K562 (cell line): ENCODE measurements at regions not wholly inside any gene's neighbourhood (a gene's known extent, or its start where the extent isn't known, plus 50 kb on each side); places are given as distances from the start of the nearest gene placed in this dataset.

Source experiments
- ATAC-seq: fragments of 200-7000 bp; cut with Tn5 transposase; 3 replicates; pipeline ENCODE4 v1.9.1; 2020; ENCODE audit warnings: moderate library complexity
- BruUV-seq: library from RNA; stranded (reverse); fragments of 400-500 nt; replicated peaks from 2 replicates; lab custom pipeline; 2021; lab: Mats Ljungman, UMichigan
- CTCF ChIA-PET: fragments of 300-600 bp; formaldehyde crosslinking; extraction: SDS; loops from one replicate; lab custom pipeline; 2021; ENCODE audit warnings: low intra/inter-chr PET ratio; lab: Yijun Ruan, JAX
- POLR2A ChIA-PET: fragments of 300-600, 350-650 bp; sonication (Branson Sonifier 250); formaldehyde crosslinking; extraction: SDS; loops from one replicate; lab custom pipeline; 2021; ENCODE audit warnings: antibody characterized with exemption, inconsistent platforms; lab: Yijun Ruan, JAX
- DNase-seq, 4 experiments: peaks; one replicate each; pipeline versions ENCODE4 v3.0.0 to v3.0.0-alpha.2; 2011 to 2018; ENCODE audit warnings: low spot score in 3 of 4, mixed read lengths in 3 of 4; ENCODE audit errors: extremely low read depth in 1 of 4
- FAIRE-seq: peaks from 2 replicates; lab custom pipeline; 2011; peaks lifted over from hg19 to GRCh38; lab: Jason Lieb, UNC
- H2AFZ ChIP-seq: 2 replicates; pipeline ENCODE4 v1.6.0; 2011; ENCODE audit warnings: low read depth, low read length, control low read depth, inconsistent platforms
- H3K27ac ChIP-seq: fragments of 200-600 bp; 3 replicates; pipeline ENCODE4 v1.8.0; 2011; ENCODE audit warnings: low read depth, mild to moderate bottlenecking, control low read depth, inconsistent platforms, low read length, moderate library complexity, mixed read lengths; ENCODE audit errors: extremely low read depth
- H3K27me3 ChIP-seq, 2 experiments: fragments of 300-600 bp in 1 of 2; 2 replicates in 1 of 2; 3 replicates in 1 of 2; pipeline versions ENCODE4 v1.6.0 to v1.8.0; 2011; ENCODE audit warnings: inconsistent platforms in 2 of 2, low read length in 2 of 2, mild to moderate bottlenecking in 1 of 2, mixed read lengths in 1 of 2, moderate library complexity in 1 of 2; ENCODE audit not compliant: control insufficient read depth in 2 of 2, insufficient read depth in 2 of 2
- H3K36me3 ChIP-seq: fragments of 300-600 bp; 3 replicates; pipeline ENCODE4 v1.8.0; 2011; ENCODE audit warnings: mild to moderate bottlenecking, low read length, inconsistent platforms; ENCODE audit not compliant: control insufficient read depth, insufficient read depth
- H3K4me1 ChIP-seq, 2 experiments: fragments of 200-600 bp in 1 of 2; replicated peaks in 1 of 2; 2 replicates in 1 of 2; 3 replicates in 1 of 2; pipeline versions ENCODE4 v1.5.1 to v1.8.0; 2011; ENCODE audit warnings: inconsistent platforms in 2 of 2, low read length in 2 of 2, mild to moderate bottlenecking in 1 of 2, mixed read lengths in 1 of 2, moderate library complexity in 1 of 2; ENCODE audit not compliant: control insufficient read depth in 2 of 2, insufficient read depth in 2 of 2
- H3K4me2 ChIP-seq: 2 replicates; pipeline ENCODE4 v1.6.1; 2011; ENCODE audit warnings: low read length, control low read depth, inconsistent platforms, mixed read lengths; ENCODE audit not compliant: insufficient read depth
- H3K4me3 ChIP-seq: fragments of 200-600 bp; sonication (generic), shearing (Covaris generic); 2 replicates; pipeline ENCODE4 v1.5.1; 2016; ENCODE audit warnings: control low read depth, inconsistent platforms
- H3K79me2 ChIP-seq: fragments of 200-600 bp; 3 replicates; pipeline ENCODE4 v1.8.0; 2011; ENCODE audit warnings: low read length, inconsistent platforms; ENCODE audit not compliant: control insufficient read depth, insufficient read depth
- H3K9ac ChIP-seq, 2 experiments: 2 replicates each; pipeline versions ENCODE4 v1.6.0 to v1.6.1; 2011; ENCODE audit warnings: low read depth in 2 of 2, low read length in 2 of 2, control low read depth in 1 of 2, inconsistent platforms in 1 of 2, mild to moderate bottlenecking in 1 of 2, mixed read lengths in 1 of 2; ENCODE audit not compliant: insufficient read depth in 1 of 2
- H3K9me1 ChIP-seq: one replicate; pipeline ENCODE4 v1.6.0; 2011; ENCODE audit warnings: inconsistent platforms, mild to moderate bottlenecking, low read length, moderate library complexity; ENCODE audit not compliant: control insufficient read depth, insufficient read depth
- H3K9me3 ChIP-seq: replicated peaks from 2 replicates; pipeline ENCODE4 v1.5.1; 2011; ENCODE audit warnings: low read depth, low read length, inconsistent platforms; ENCODE audit not compliant: control insufficient read depth, insufficient read depth
- H4K20me1 ChIP-seq: replicated peaks from 2 replicates; pipeline ENCODE4 v1.6.1; 2011; ENCODE audit warnings: low read length, inconsistent platforms, mixed read lengths; ENCODE audit not compliant: control insufficient read depth, insufficient read depth
- ARHGAP35 ChIP-seq: fragments of 450-650 bp; IDR thresholded peaks from 2 replicates; pipeline ENCODE4 v1.6.1; 2018; ENCODE audit not compliant: partially characterized antibody
- GMEB1 ChIP-seq: fragments of 250-450 bp; sonication (Bioruptor Pico); IDR thresholded peaks from 2 replicates; pipeline ENCODE4 v1.4.0; 2020; ENCODE audit warnings: mild to moderate bottlenecking
- KDM2B ChIP-seq: fragments of 250-450 bp; sonication (Bioruptor Pico); IDR thresholded peaks from 2 replicates; pipeline ENCODE4 v1.8.0; 2021; ENCODE audit warnings: mild to moderate bottlenecking, moderate library complexity
- MEF2A ChIP-seq: IDR thresholded peaks from 2 replicates; pipeline ENCODE4 v1.6.1; 2011; ENCODE audit warnings: low read depth, mild to moderate bottlenecking, low read length, moderate library complexity; ENCODE audit not compliant: control insufficient read depth
- MXI1 ChIP-seq: IDR thresholded peaks from 2 replicates; pipeline ENCODE4 v1.6.1; 2011; ENCODE audit warnings: low read depth, mild to moderate bottlenecking, improper control_type of control experiment, low read length
- RAD21 ChIP-seq, 2 experiments: fragments of 250-450 bp in 1 of 2; fragments of 450-650 bp in 1 of 2; sonication (Bioruptor Pico) in 1 of 2; formaldehyde crosslinking in 1 of 2; IDR thresholded peaks in 1 of 2; conservative IDR thresholded peaks in 1 of 2; 2 replicates each; pipeline versions ENCODE4 v1.4.0 to v1.8.0; 2020 to 2022; ENCODE audit warnings: mild to moderate bottlenecking in 2 of 2, moderate library complexity in 1 of 2
- SFPQ ChIP-seq: fragments of 200-400 bp; formaldehyde crosslinking; IDR thresholded peaks from 2 replicates; pipeline ENCODE4 v1.6.1; 2017; ENCODE audit warnings: mild to moderate bottlenecking, low read depth, low read length, moderate library complexity
- TAL1 ChIP-seq: fragments of 450-650 bp; IDR thresholded peaks from 2 replicates; pipeline ENCODE4 v1.6.1; 2016; ENCODE audit warnings: mild to moderate bottlenecking
- TSC22D4 ChIP-seq: fragments of 450-650 bp; IDR thresholded peaks from 2 replicates; pipeline ENCODE4 v1.6.1; 2016; ENCODE audit warnings: missing genetic modification characterization, missing biosample characterization, control low read depth
- XRCC5 ChIP-seq: fragments of 200-400 bp; formaldehyde crosslinking; IDR thresholded peaks from 2 replicates; pipeline ENCODE4 v1.6.1; 2017; ENCODE audit warnings: low read depth, mild to moderate bottlenecking, low read length
- ZBTB1 ChIP-seq: sonication (generic); formaldehyde crosslinking; IDR thresholded peaks from 2 replicates; pipeline ENCODE4 v1.8.1; 2023; ENCODE audit warnings: missing genetic modification reagents, low read depth, mild to moderate bottlenecking, borderline replicate concordance
- ZNF140 ChIP-seq: fragments of 250-450 bp; sonication (Bioruptor Pico); IDR thresholded peaks from 2 replicates; pipeline ENCODE4 v1.8.0; 2021; ENCODE audit warnings: moderate library complexity, mild to moderate bottlenecking, inconsistent platforms
- WGBS: fragments of 100-300 bp; shearing (Covaris generic); methylation state at CpG from one replicate; pipeline ENCODE4 v1.1.6; 2016; ENCODE audit warnings: low coverage, mixed read lengths; ENCODE audit not compliant: insufficient coverage; ENCODE audit errors: missing lambda C conversion rate; 5-methylcytosine and 5-hydroxymethylcytosine counted together
- in situ Hi-C: fragments of 300-500 bp; cut with MboI; formaldehyde crosslinking; loops from 4 replicates; pipeline ENCODE4 v1.15.0; 2018; ENCODE audit warnings: inconsistent platforms, mixed read lengths
- intact Hi-C: fragments of 100-400 bp; cut with micrococcal nuclease; formaldehyde crosslinking; loops from 2 replicates; pipeline ENCODE4 v1.14.2; 2022

- Histone ChIP-seq H3K4me2 (no peak overlapping the region), H2AFZ (no peak overlapping the region), H3K27ac (no peak overlapping the region), H3K79me2 (no peaks in the 10 kb centered on the region), H3K9me3 (no peaks in the 10 kb centered on the region), H3K4me3 (no peak overlapping the region), H3K27me3 (no peaks in the 10 kb centered on the region), H3K36me3 (no peaks in the 10 kb centered on the region), H3K9ac (no peak overlapping the region), H3K9me1 (no peaks in the 10 kb centered on the region), H4K20me1 (no peaks in the 10 kb centered on the region), H3K4me1 (no peaks in the 10 kb centered on the region)
- intact Hi-C loops: no loop called here
- ChIA-PET CTCF (no interaction called here), POLR2A (no interaction called here)
- TF ChIP-seq KDM2B (CRISPR knock-in tag): no peak
- no peak for TF ChIP-seq MEF2A
- TF ChIP-seq TAL1: no peak
- WGBS: 9% methylated on average over 1 of the region's 1 CpG
- in situ Hi-C loops: no loop called here
- ATAC-seq: no peak
- no TSS peak for BruUV-seq
- FAIRE-seq: no peak
- DNase-seq: no peak
Observed at GRCh38 chr7:9869151-9869550, 1104.5 kb upstream of the PHF14 start.

GRCh38 chr7:9869566-9869965, 1104.1 kb upstream of the PHF14 start:
- H3K27ac ChIP-seq: no peak overlapping the region
- FAIRE-seq: no peak
- no peaks in the 10 kb centered on the region for H3K27me3 ChIP-seq
- no peak overlapping the region for H2AFZ ChIP-seq
- H3K4me1 ChIP-seq: no peaks in the 10 kb centered on the region
- no peak for ATAC-seq
- H3K36me3 ChIP-seq: no peaks in the 10 kb centered on the region
- no peaks in the 10 kb centered on the region for H3K9me3 ChIP-seq
- H3K4me2 ChIP-seq: no peak overlapping the region
- CTCF ChIA-PET: no interaction called here
- no peaks in the 10 kb centered on the region for H3K9me1 ChIP-seq
- no peak for DNase-seq
- H3K4me3 ChIP-seq: no peak overlapping the region
- 7% methylated on average over 2 of the region's 2 CpGs for WGBS
- no TSS peak for BruUV-seq
- POLR2A ChIA-PET: no interaction called here
- no peaks in the 10 kb centered on the region for H4K20me1 ChIP-seq
- intact Hi-C loops: no loop called here
- no peak overlapping the region for H3K9ac ChIP-seq
- in situ Hi-C loops: no loop called here
- no peaks in the 10 kb centered on the region for H3K79me2 ChIP-seq
- TF ChIP-seq MXI1 (no peak), ZNF140 (no peak), GMEB1 (no peak), ARHGAP35 (no peak), TSC22D4 (tag) (no peak), ZBTB1 (no peak), XRCC5 (no peak), SFPQ (no peak), RAD21 (CRISPR knock-in tag; conservative IDR thresholded peaks at IDR 0.05 in 1 of 2, IDR thresholded peaks at IDR 0.05 in 1 of 2) (no peak)
